Thyroid gland (tissue), 4 donors: ENCODE measurements at regions not wholly inside any gene's neighbourhood (a gene's known extent, or its start where the extent isn't known, plus 50 kb on each side); places are given as distances from the start of the nearest gene placed in this dataset.

Experiments used
- POLR2A ChIP-seq, 2 donors: fragments of 450-650 bp; IDR thresholded peaks; one replicate each; pipeline ENCODE4 v1.6.1; 2017; ENCODE audit warnings: antibody characterized with exemption in 2 of 2, mild to moderate bottlenecking in 2 of 2, moderate library complexity in 1 of 2
- TF ChIP-seq, protein P1 (sequence below), 6 experiments: fragments of 200-600 bp in 3 of 6; fragments of 450-650 bp in 3 of 6; sonication (generic) in 3 of 6; IDR thresholded peaks; one replicate each; pipeline ENCODE4 v1.5.1; 2016 to 2019; ENCODE audit warnings: antibody characterized with exemption in 6 of 6, mild to moderate bottlenecking in 2 of 6, inconsistent platforms in 1 of 6, moderate library complexity in 1 of 6

DNA sequence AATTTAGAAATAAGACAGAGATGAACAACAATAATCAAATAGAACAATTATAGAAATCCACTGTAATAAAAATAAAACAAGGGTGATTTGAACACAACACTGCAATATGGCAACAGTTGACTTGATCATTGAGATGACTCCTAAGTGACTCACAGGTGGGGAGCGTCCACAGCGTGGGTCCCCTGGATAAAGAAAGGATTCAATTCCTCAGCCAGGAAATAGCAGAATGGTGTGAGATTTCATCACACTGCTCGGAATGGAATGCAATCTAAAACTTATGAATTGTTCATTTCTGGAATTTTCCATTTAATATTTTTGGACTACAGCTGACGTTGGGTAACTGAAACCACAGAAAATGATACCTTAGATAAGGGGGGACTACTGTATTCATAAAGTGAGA is 82.0 kb downstream of the CNTN3 start:
- TF ChIP-seq, protein P1, sequence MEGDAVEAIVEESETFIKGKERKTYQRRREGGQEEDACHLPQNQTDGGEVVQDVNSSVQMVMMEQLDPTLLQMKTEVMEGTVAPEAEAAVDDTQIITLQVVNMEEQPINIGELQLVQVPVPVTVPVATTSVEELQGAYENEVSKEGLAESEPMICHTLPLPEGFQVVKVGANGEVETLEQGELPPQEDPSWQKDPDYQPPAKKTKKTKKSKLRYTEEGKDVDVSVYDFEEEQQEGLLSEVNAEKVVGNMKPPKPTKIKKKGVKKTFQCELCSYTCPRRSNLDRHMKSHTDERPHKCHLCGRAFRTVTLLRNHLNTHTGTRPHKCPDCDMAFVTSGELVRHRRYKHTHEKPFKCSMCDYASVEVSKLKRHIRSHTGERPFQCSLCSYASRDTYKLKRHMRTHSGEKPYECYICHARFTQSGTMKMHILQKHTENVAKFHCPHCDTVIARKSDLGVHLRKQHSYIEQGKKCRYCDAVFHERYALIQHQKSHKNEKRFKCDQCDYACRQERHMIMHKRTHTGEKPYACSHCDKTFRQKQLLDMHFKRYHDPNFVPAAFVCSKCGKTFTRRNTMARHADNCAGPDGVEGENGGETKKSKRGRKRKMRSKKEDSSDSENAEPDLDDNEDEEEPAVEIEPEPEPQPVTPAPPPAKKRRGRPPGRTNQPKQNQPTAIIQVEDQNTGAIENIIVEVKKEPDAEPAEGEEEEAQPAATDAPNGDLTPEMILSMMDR (IDR thresholded peaks at IDR 0.05), result no peak
- no peak for TF ChIP-seq POLR2A (IDR thresholded peaks at IDR 0.05)
